ENCODE measurements at regions not wholly inside any gene's neighbourhood (a gene's known extent, or its start where the extent isn't known, plus 50 kb on each side); places are given as distances from the start of the nearest gene placed in this dataset.
"Not testable (repeated sequence)": the region's sequence is repeated elsewhere in the genome, so short reads cannot be mapped to it uniquely, and the experiment has no call there.

- not testable (repeated sequence) for TF ChIP-seq CTCF, POLR2A (IDR thresholded peaks at IDR 0.05)
Observed at GRCh38 chr1:149321732-149322016, 153.2 kb upstream of the NBPF19 start.

Data from breast epithelium (tissue), 3 donors.